WTC11 (cell line): ENCODE measurements at regions not wholly inside any gene's neighbourhood (a gene's known extent, or its start where the extent isn't known, plus 50 kb on each side); places are given as distances from the start of the nearest gene placed in this dataset.

Source experiments
- ATAC-seq: fragments of 200-7000 bp; cut with Tn5 transposase; 2 replicates; pipeline ENCODE4 v1.10.0; 2021; ENCODE audit warnings: mild to moderate bottlenecking, moderate library complexity
- CTCF ChIA-PET: fragments of 300-600 bp; sonication (Branson Sonifier 250); formaldehyde crosslinking; loops from one replicate; lab custom pipeline; 2021; ENCODE audit warnings: antibody characterized with exemption; lab: Charles Lee
- POLR2A ChIA-PET: fragments of 350-600 bp; sonication (Branson Sonifier 250); formaldehyde crosslinking; loops from one replicate; lab custom pipeline; 2021; ENCODE audit warnings: antibody characterized with exemption; lab: Charles Lee
- DNase-seq: peaks from one replicate; pipeline ENCODE4 v3.0.0; 2021; ENCODE audit warnings: low spot score
- H3K27ac Mint-ChIP-seq: 2 replicates; pipeline ENCODE4 v1.8.0; 2021; ENCODE audit warnings: mixed read lengths
- H3K27me3 Mint-ChIP-seq: 2 replicates; pipeline ENCODE4 v1.8.0; 2021; ENCODE audit warnings: low read depth, mild to moderate bottlenecking, moderate library complexity, mixed read lengths
- H3K36me3 Mint-ChIP-seq: 2 replicates; pipeline ENCODE4 v1.8.0; 2021; ENCODE audit warnings: mixed read lengths
- H3K4me1 Mint-ChIP-seq: 2 replicates; pipeline ENCODE4 v1.8.0; 2022; ENCODE audit warnings: mixed read lengths
- H3K4me3 Mint-ChIP-seq: 2 replicates; pipeline ENCODE4 v1.8.0; 2021; ENCODE audit warnings: mild to moderate bottlenecking, moderate library complexity, mixed read lengths
- H3K9me3 Mint-ChIP-seq: 2 replicates; pipeline ENCODE4 v1.8.0; 2021; ENCODE audit warnings: mixed read lengths
- CREB1 ChIP-seq: sonication (generic); formaldehyde crosslinking; IDR thresholded peaks from 2 replicates; pipeline ENCODE4 v1.8.0; 2023; ENCODE audit warnings: mild to moderate bottlenecking, missing genetic modification reagents
- EMX1 ChIP-seq: fragments of 250-450 bp; sonication (Bioruptor Pico); IDR thresholded peaks from 2 replicates; pipeline ENCODE4 v1.8.0; 2021; ENCODE audit warnings: mild to moderate bottlenecking
- FOXJ3 ChIP-seq: sonication (generic); formaldehyde crosslinking; IDR thresholded peaks from 2 replicates; pipeline ENCODE4 v1.9.0; 2021; ENCODE audit warnings: missing genetic modification reagents, mild to moderate bottlenecking, borderline replicate concordance
- GRHL2 ChIP-seq: fragments of 250-450 bp; sonication (Bioruptor Pico); IDR thresholded peaks from 2 replicates; pipeline ENCODE4 v1.8.0; 2022; ENCODE audit warnings: mild to moderate bottlenecking, moderate library complexity; ENCODE audit not compliant: insufficient replicate concordance, severe bottlenecking
- JUN ChIP-seq: sonication (generic); formaldehyde crosslinking; IDR thresholded peaks from 2 replicates; pipeline ENCODE4 v1.8.0; 2023; ENCODE audit warnings: mild to moderate bottlenecking, missing genetic modification reagents
- NFATC4 ChIP-seq: fragments of 250-450 bp; sonication (Bioruptor Pico); IDR thresholded peaks from 2 replicates; pipeline ENCODE4 v1.9.0; 2021; ENCODE audit warnings: mild to moderate bottlenecking
- NFYB ChIP-seq: sonication (generic); formaldehyde crosslinking; conservative IDR thresholded peaks from 2 replicates; pipeline ENCODE4 v1.8.0; 2022; ENCODE audit warnings: low read depth, missing genetic modification reagents
- NR1H2 ChIP-seq: sonication (generic); formaldehyde crosslinking; IDR thresholded peaks from 2 replicates; pipeline ENCODE4 v1.9.0; 2021; ENCODE audit warnings: mild to moderate bottlenecking, moderate library complexity, missing genetic modification reagents
- NR2C2 ChIP-seq: sonication (generic); formaldehyde crosslinking; IDR thresholded peaks from 2 replicates; pipeline ENCODE4 v1.8.0; 2022; ENCODE audit warnings: mild to moderate bottlenecking, missing genetic modification reagents
- NR3C1 ChIP-seq: sonication (generic); formaldehyde crosslinking; conservative IDR thresholded peaks from 2 replicates; pipeline ENCODE4 v1.8.1; 2023; ENCODE audit warnings: low read depth, mild to moderate bottlenecking, missing genetic modification reagents
- SMAD3 ChIP-seq: sonication (generic); formaldehyde crosslinking; IDR thresholded peaks from 2 replicates; pipeline ENCODE4 v1.8.0; 2022; ENCODE audit warnings: missing genetic modification reagents, mild to moderate bottlenecking, borderline replicate concordance
- ZNF121 ChIP-seq: sonication (generic); formaldehyde crosslinking; IDR thresholded peaks from 2 replicates; pipeline ENCODE4 v1.8.0; 2023; ENCODE audit warnings: missing genetic modification reagents
- ZNF219 ChIP-seq: sonication (generic); formaldehyde crosslinking; IDR thresholded peaks from 2 replicates; pipeline ENCODE4 v1.8.0; 2023; ENCODE audit warnings: missing genetic modification reagents, mild to moderate bottlenecking, borderline replicate concordance
- TF ChIP-seq, protein P1 (sequence below): sonication (generic); formaldehyde crosslinking; IDR thresholded peaks from 2 replicates; pipeline ENCODE4 v1.8.0; 2022; ENCODE audit warnings: missing genetic modification reagents
- TF ChIP-seq, protein P2 (sequence below): sonication (generic); formaldehyde crosslinking; conservative IDR thresholded peaks from 2 replicates; pipeline ENCODE4 v1.8.1; 2022; ENCODE audit warnings: mild to moderate bottlenecking, missing genetic modification reagents
- TF ChIP-seq, protein P3 (sequence below): sonication (generic); formaldehyde crosslinking; IDR thresholded peaks from 2 replicates; pipeline ENCODE4 v1.8.0; 2022; ENCODE audit warnings: mild to moderate bottlenecking, missing genetic modification reagents
- TF ChIP-seq, protein P4 (sequence below): fragments of 250-450 bp; sonication (Bioruptor Pico); IDR thresholded peaks from 2 replicates; pipeline ENCODE4 v1.9.0; 2021; ENCODE audit warnings: moderate library complexity, mild to moderate bottlenecking, inconsistent platforms, borderline replicate concordance
- TF ChIP-seq, protein P5 (sequence below): fragments of 250-450 bp; sonication (Bioruptor Pico); IDR thresholded peaks from 2 replicates; pipeline ENCODE4 v1.9.0; 2021; ENCODE audit warnings: mild to moderate bottlenecking
- TF ChIP-seq, protein P6 (sequence below): sonication (generic); formaldehyde crosslinking; IDR thresholded peaks from 2 replicates; pipeline ENCODE4 v1.8.0; 2023; ENCODE audit warnings: missing genetic modification reagents, mild to moderate bottlenecking, borderline replicate concordance
- TF ChIP-seq, protein P7 (sequence below): sonication (generic); formaldehyde crosslinking; IDR thresholded peaks from 2 replicates; pipeline ENCODE4 v1.8.1; 2022; ENCODE audit warnings: missing genetic modification reagents, borderline replicate concordance
- TF ChIP-seq, protein P8 (sequence below): sonication (generic); formaldehyde crosslinking; IDR thresholded peaks from 2 replicates; pipeline ENCODE4 v1.8.0; 2022; ENCODE audit warnings: mild to moderate bottlenecking, missing genetic modification reagents

DNA sequence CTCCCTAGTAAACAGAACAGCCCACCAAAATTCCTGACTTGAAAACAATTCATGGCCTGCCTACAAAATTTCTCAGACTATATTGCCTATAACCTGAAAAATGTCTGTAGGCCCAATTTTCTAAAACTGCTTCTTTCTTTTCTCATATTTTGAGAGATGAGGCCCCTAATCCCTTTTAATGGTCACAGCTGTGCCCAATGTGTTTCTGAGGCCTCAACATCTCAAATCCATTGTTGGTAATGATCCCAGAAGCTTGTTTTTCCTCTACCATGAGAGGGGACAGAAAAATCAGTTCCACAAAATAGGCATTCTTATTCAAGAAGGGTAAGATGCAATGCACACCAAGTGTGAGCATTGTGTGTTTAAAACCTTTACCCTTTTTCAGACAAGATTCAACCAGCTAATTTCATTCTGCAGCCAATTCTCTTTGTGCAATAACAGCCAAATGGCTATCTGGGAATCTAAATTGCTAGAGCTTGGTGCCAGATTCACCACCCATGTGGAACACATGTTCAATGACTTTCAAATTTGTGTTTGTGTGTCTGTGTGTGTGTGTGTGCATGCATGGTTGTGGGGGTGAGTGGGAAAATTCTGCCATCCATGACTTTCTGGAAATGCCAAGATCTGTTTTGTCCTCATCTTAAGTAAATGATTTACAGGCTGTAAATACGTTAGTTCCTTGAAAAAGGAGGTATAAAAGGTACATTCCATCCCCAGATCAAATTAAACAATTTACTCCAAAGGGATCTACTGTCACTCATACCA lies 319.5 kb downstream of the TNS1 start (continued):
- TF ChIP-seq, protein P1, sequence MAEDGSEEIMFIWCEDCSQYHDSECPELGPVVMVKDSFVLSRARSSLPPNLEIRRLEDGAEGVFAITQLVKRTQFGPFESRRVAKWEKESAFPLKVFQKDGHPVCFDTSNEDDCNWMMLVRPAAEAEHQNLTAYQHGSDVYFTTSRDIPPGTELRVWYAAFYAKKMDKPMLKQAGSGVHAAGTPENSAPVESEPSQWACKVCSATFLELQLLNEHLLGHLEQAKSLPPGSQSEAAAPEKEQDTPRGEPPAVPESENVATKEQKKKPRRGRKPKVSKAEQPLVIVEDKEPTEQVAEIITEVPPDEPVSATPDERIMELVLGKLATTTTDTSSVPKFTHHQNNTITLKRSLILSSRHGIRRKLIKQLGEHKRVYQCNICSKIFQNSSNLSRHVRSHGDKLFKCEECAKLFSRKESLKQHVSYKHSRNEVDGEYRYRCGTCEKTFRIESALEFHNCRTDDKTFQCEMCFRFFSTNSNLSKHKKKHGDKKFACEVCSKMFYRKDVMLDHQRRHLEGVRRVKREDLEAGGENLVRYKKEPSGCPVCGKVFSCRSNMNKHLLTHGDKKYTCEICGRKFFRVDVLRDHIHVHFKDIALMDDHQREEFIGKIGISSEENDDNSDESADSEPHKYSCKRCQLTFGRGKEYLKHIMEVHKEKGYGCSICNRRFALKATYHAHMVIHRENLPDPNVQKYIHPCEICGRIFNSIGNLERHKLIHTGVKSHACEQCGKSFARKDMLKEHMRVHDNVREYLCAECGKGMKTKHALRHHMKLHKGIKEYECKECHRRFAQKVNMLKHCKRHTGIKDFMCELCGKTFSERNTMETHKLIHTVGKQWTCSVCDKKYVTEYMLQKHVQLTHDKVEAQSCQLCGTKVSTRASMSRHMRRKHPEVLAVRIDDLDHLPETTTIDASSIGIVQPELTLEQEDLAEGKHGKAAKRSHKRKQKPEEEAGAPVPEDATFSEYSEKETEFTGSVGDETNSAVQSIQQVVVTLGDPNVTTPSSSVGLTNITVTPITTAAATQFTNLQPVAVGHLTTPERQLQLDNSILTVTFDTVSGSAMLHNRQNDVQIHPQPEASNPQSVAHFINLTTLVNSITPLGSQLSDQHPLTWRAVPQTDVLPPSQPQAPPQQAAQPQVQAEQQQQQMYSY: no peak
- TF ChIP-seq GRHL2 (CRISPR knock-in tag) (no peak), NFYB (CRISPR knock-in tag) (no peak), NR2C2 (CRISPR knock-in tag) (no peak), NR3C1 (CRISPR knock-in tag) (no peak), NFATC4 (no peak), SMAD3 (no peak), NR1H2 (CRISPR knock-in tag) (no peak)
- TF ChIP-seq, protein P2, sequence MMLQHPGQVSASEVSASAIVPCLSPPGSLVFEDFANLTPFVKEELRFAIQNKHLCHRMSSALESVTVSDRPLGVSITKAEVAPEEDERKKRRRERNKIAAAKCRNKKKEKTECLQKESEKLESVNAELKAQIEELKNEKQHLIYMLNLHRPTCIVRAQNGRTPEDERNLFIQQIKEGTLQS (CRISPR knock-in tag): no peak

DNA sequence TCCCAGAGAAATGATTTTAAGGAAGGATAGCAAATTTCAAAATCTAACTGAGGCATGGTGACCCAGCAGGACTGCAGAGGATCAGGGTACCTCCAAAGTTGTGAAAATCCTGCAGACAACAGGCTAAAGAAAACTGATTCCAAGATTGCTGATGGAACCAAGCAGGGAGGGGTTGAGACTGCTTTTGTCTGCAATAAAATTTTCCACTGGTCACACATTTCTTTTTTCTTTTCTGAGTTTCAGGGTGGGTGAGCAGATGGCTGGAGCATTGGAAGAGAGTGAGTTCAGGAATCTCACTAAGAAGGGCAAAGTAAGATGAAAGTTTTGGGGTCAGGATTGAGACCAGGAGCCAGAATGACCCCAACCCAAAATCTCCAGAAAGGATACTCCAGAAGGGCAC lies 321.0 kb downstream of the TNS1 start:
- Mint-ChIP-seq H3K27me3 (peaks cover 46% of the 10 kb centered on the region), H3K4me3 (no peak overlapping the region), H3K36me3 (no peaks in the 10 kb centered on the region), H3K4me1 (peaks cover 9% of the 10 kb centered on the region), H3K9me3 (peaks cover 18% of the 10 kb centered on the region), H3K27ac (no peak overlapping the region)
- DNase-seq: no peak
- no peak for ATAC-seq
- CTCF ChIA-PET: no interaction called here
- POLR2A ChIA-PET: no interaction called here
- TF ChIP-seq FOXJ3 (CRISPR knock-in tag): no peak
- TF ChIP-seq, protein P3, sequence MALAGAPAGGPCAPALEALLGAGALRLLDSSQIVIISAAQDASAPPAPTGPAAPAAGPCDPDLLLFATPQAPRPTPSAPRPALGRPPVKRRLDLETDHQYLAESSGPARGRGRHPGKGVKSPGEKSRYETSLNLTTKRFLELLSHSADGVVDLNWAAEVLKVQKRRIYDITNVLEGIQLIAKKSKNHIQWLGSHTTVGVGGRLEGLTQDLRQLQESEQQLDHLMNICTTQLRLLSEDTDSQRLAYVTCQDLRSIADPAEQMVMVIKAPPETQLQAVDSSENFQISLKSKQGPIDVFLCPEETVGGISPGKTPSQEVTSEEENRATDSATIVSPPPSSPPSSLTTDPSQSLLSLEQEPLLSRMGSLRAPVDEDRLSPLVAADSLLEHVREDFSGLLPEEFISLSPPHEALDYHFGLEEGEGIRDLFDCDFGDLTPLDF (CRISPR knock-in tag): no peak
- TF ChIP-seq, protein P4, sequence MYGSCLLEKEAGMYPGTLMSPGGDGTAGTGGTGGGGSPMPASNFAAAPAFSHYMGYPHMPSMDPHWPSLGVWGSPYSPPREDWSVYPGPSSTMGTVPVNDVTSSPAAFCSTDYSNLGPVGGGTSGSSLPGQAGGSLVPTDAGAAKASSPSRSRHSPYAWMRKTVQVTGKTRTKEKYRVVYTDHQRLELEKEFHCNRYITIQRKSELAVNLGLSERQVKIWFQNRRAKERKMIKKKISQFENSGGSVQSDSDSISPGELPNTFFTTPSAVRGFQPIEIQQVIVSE (CRISPR knock-in tag): no peak
- no peak for TF ChIP-seq EMX1 (CRISPR knock-in tag)
- TF ChIP-seq ZNF121 (CRISPR knock-in tag): no peak
- TF ChIP-seq JUN (CRISPR knock-in tag): no peak
- TF ChIP-seq, protein P5, sequence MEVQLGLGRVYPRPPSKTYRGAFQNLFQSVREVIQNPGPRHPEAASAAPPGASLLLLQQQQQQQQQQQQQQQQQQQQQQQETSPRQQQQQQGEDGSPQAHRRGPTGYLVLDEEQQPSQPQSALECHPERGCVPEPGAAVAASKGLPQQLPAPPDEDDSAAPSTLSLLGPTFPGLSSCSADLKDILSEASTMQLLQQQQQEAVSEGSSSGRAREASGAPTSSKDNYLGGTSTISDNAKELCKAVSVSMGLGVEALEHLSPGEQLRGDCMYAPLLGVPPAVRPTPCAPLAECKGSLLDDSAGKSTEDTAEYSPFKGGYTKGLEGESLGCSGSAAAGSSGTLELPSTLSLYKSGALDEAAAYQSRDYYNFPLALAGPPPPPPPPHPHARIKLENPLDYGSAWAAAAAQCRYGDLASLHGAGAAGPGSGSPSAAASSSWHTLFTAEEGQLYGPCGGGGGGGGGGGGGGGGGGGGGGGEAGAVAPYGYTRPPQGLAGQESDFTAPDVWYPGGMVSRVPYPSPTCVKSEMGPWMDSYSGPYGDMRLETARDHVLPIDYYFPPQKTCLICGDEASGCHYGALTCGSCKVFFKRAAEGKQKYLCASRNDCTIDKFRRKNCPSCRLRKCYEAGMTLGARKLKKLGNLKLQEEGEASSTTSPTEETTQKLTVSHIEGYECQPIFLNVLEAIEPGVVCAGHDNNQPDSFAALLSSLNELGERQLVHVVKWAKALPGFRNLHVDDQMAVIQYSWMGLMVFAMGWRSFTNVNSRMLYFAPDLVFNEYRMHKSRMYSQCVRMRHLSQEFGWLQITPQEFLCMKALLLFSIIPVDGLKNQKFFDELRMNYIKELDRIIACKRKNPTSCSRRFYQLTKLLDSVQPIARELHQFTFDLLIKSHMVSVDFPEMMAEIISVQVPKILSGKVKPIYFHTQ (CRISPR knock-in tag): no peak
- TF ChIP-seq NR2C2 (CRISPR knock-in tag): no peak
- no peak for TF ChIP-seq NR3C1 (CRISPR knock-in tag)
- TF ChIP-seq CREB1 (CRISPR knock-in tag): no peak
- TF ChIP-seq, protein P6, sequence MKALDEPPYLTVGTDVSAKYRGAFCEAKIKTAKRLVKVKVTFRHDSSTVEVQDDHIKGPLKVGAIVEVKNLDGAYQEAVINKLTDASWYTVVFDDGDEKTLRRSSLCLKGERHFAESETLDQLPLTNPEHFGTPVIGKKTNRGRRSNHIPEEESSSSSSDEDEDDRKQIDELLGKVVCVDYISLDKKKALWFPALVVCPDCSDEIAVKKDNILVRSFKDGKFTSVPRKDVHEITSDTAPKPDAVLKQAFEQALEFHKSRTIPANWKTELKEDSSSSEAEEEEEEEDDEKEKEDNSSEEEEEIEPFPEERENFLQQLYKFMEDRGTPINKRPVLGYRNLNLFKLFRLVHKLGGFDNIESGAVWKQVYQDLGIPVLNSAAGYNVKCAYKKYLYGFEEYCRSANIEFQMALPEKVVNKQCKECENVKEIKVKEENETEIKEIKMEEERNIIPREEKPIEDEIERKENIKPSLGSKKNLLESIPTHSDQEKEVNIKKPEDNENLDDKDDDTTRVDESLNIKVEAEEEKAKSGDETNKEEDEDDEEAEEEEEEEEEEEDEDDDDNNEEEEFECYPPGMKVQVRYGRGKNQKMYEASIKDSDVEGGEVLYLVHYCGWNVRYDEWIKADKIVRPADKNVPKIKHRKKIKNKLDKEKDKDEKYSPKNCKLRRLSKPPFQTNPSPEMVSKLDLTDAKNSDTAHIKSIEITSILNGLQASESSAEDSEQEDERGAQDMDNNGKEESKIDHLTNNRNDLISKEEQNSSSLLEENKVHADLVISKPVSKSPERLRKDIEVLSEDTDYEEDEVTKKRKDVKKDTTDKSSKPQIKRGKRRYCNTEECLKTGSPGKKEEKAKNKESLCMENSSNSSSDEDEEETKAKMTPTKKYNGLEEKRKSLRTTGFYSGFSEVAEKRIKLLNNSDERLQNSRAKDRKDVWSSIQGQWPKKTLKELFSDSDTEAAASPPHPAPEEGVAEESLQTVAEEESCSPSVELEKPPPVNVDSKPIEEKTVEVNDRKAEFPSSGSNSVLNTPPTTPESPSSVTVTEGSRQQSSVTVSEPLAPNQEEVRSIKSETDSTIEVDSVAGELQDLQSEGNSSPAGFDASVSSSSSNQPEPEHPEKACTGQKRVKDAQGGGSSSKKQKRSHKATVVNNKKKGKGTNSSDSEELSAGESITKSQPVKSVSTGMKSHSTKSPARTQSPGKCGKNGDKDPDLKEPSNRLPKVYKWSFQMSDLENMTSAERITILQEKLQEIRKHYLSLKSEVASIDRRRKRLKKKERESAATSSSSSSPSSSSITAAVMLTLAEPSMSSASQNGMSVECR: no peak
- no peak for TF ChIP-seq ZNF219 (CRISPR knock-in tag)
- TF ChIP-seq, protein P7, sequence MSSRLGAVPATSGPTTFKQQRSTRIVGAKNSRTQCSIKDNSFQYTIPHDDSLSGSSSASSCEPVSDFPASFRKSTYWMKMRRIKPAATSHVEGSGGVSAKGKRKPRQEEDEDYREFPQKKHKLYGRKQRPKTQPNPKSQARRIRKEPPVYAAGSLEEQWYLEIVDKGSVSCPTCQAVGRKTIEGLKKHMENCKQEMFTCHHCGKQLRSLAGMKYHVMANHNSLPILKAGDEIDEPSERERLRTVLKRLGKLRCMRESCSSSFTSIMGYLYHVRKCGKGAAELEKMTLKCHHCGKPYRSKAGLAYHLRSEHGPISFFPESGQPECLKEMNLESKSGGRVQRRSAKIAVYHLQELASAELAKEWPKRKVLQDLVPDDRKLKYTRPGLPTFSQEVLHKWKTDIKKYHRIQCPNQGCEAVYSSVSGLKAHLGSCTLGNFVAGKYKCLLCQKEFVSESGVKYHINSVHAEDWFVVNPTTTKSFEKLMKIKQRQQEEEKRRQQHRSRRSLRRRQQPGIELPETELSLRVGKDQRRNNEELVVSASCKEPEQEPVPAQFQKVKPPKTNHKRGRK (CRISPR knock-in tag): no peak
- TF ChIP-seq, protein P8, sequence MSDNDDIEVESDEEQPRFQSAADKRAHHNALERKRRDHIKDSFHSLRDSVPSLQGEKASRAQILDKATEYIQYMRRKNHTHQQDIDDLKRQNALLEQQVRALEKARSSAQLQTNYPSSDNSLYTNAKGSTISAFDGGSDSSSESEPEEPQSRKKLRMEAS: no peak
